Peyer's patch (tissue), 4 donors: ENCODE measurements at regions not wholly inside any gene's neighbourhood (a gene's known extent, or its start where the extent isn't known, plus 50 kb on each side); places are given as distances from the start of the nearest gene placed in this dataset.

ENCODE experiments used
- CTCF ChIP-seq, 6 experiments: fragments of 450-650 bp in 4 of 6; fragments of 200-600 bp in 2 of 6; sonication (generic) in 1 of 6; IDR thresholded peaks; one replicate each; pipeline ENCODE4 v1.5.1; 2017 to 2019; ENCODE audit warnings: antibody characterized with exemption in 6 of 6, mild to moderate bottlenecking in 3 of 6, moderate library complexity in 1 of 6
- POLR2A ChIP-seq, 2 donors: fragments of 450-650 bp; IDR thresholded peaks; one replicate each; pipeline ENCODE4 v1.5.1; 2017; ENCODE audit warnings: antibody characterized with exemption in 2 of 2, mild to moderate bottlenecking in 2 of 2, moderate library complexity in 2 of 2

- TF ChIP-seq POLR2A (IDR thresholded peaks at IDR 0.05) (no peak), CTCF (IDR thresholded peaks at IDR 0.05) (no peak)
These were observed 387.4 kb downstream of the CETN3 start for GRCh38 chr5:90022002-90022710.
